ENCODE measurements at regions not wholly inside any gene's neighbourhood (a gene's known extent, or its start where the extent isn't known, plus 50 kb on each side); places are given as distances from the start of the nearest gene placed in this dataset.

GRCh38 chr16:82504836-82505235, 121.9 kb upstream of the CDH13 start:
- TF ChIP-seq CTCF (IDR thresholded peaks at IDR 0.05) (no peak), POLR2A (IDR thresholded peaks at IDR 0.05) (no peak), EP300 (IDR thresholded peaks at IDR 0.05) (no peak)

Measured in suprapubic skin (tissue), 3 donors.